HG02943 (cell line): ENCODE measurements at regions not wholly inside any gene's neighbourhood (a gene's known extent, or its start where the extent isn't known, plus 50 kb on each side); places are given as distances from the start of the nearest gene placed in this dataset.
A peak's percentile ranks its signal among the peaks of the same experiment; 100 is the strongest.

Source experiments
- ATAC-seq: cut with Tn5 transposase; IDR thresholded peaks from one replicate; pipeline ENCODE4 v1.9.1; 2021; ENCODE audit warnings: mild to moderate bottlenecking, low read depth, moderate library complexity; ENCODE audit not compliant: unreplicated experiment

DNA sequence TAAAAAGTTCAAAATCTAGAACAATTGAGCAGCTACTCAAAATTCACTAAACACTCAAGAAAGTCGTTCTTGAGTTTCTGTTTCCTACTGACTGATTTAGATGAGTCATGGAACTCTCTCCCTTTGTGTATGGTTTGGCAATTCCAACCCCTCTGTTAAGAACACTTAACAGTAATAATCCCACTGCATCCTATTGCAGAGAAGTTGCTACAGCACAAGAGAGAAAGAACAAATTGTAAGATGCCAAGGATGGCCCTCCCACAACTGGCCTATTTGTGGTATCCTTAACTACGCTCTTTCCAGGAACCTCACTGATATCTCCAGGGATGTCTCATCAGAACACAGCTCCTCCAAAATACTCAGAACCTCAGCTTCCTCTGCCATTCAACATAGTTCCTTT is 701.8 kb upstream of the TENM3 start:
- ATAC-seq: no peak

GRCh38 chr4:181548873-181549575 is 694.2 kb upstream of the TENM3 start:
- no peak for ATAC-seq

DNA sequence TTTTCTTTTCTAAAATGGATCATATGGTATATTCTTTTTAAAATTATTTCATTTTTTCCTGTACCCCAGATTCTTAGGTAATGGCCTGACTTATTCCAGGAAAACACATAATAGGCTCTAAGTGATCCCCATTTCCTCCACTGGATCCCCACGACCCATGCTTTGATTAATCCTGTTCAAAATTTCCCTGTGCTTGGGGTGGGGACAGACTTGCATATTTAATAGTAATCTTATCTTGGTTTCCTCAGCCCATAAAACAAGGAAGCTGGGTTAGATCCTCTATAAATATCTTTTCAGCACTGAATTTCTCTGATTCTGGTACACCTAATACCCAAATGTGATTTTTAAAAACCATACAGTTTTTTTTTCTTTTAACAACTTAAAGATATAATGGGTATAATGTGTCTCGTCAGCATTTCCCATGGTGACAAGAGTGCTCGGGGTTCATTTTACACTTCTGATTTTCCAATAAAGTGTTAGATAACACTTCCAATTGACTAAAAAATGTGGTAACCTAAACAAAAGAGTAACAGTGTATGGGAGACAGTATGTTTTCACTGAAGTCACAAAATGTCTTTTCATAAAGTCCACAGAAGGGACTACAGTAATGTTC is 693.5 kb upstream of the TENM3 start:
- no peak for ATAC-seq

- no peak for ATAC-seq
Measured at GRCh38 chr4:181550381-181550780, 692.8 kb upstream of the TENM3 start.

DNA sequence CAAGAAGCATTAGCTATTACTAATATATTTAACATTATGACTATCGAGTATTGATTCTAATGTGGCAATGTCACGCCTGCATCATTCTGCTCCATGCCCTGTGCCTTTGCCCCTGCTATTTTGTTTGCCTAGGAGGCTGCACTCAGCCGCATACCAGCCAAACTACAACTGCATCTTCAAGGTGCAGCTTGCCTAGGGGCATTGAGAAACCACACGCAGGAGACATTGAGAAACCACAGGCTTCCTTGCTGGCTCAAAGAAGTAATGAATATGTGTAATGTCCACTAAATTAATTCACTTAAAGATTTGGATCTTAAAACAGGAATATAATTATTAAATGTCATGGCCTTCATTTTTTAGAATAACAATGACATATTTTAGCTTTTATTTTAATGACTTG is 683.6 kb upstream of the TENM3 start:
- no peak for ATAC-seq

- ATAC-seq: no peak
Measured at GRCh38 chr4:181562399-181562798, 680.8 kb upstream of the TENM3 start.

- no peak for ATAC-seq
Measured at GRCh38 chr4:181564625-181565024, 678.6 kb upstream of the TENM3 start.

- ATAC-seq: no peak
Measured at GRCh38 chr4:181566490-181566889, 676.7 kb upstream of the TENM3 start.

DNA sequence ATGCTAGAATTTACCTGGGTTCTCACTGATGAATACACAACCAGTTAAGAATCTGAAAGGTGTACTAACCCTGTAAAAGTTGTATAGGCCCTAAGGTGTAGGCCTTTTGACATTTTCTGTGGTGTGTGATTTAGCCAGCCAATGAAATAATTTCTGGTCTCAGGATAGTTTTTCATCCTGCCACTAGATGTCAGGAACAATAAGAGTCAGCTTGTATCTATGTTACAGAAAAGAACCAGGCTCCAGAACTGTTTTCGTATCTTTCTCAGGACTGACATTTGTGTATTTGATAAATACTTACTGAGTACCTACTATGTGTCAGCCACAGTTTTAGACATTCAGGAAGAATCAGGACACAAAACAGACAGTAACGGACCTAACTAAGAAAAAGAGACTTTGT is 673.6 kb upstream of the TENM3 start:
- ATAC-seq: peak; percentile 66

DNA sequence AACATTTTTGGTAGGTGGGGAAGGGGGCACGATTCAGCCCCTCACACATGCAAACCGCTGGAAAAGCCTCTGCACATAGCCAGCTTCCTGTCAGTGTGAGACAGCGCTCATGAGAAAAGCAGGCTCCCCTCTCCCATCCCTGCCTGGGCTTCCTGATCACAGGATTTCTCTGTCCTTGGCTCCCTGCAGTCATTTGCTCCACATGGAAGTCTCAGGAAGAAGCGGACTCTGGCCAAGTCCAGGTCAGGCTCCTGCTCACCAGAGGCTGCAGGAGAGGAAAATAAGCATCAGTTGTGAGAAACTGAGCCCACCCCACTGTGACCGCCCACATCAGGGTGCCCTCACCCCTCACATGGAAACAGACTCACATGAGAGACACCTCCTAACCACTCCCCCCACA is 664.3 kb upstream of the TENM3 start:
- no peak for ATAC-seq

DNA sequence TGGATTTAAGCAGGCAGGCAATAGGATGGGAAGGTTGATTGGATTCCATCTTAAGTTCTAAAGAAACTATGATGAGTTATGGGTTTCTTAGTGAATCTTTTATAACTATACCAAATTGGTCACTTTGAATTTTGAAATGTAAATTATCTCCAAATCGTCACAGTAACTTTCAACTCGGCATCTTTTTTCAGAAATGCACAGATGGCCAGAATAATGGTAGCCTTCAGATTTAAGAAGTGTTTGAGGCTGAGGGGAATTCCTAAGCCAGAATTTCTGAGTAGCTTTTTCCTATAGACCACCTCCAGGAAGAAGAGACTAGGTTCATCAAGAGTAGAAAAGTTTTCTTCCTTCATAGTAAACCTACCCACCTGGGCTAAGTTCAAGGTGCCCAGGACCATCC is 663.7 kb upstream of the TENM3 start:
- no peak for ATAC-seq

- no peak for ATAC-seq
Measured at GRCh38 chr4:181581983-181582382, 661.2 kb upstream of the TENM3 start.

DNA sequence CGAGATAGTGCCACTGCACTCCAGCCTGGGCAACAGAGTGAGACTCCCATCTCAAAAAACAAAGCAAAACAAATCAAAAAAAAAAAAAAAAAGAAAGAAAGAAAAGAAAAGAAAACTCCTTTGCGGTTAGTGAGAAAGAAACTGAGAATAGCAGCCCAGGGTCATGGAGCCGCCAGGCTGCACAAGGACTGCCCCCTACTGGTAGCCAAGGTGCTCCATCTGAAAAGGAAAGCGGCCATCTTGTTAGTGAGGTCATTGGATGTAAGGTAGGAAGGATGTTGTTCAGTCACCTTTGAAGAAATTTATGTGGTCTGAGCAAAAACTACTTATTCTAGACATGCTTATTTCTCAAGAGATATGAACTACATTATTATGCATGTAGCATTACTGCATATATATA is 660.6 kb upstream of the TENM3 start:
- ATAC-seq: no peak

- no peak for ATAC-seq
Measured at GRCh38 chr4:181588733-181589302, 654.4 kb upstream of the TENM3 start.

DNA sequence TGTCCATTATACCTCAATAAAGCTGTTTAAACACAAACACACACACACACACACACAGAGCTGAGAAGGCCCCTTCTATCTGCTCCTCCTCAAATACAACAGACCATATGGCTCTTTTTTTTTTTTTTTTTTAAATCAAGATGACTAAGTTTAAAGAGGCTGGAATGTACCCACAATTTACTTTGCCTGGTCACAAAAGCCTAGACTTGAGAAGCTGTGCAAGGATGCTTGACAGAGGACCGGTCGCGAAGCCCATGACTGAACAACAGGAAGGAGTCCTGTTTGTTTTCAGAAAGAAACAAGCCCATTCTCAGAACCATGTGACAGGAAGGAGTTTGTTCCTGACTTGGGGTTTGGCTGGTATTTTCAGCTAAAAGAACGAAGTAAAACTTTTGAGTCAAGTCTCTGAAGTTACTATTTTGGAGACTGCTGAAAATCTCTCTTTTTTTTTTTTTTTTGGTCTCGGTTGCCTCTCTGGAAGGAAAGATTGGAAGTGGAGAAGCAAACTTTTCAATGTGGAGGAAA is 650.9 kb upstream of the TENM3 start:
- ATAC-seq: no peak

- no peak for ATAC-seq
Measured at GRCh38 chr4:181593703-181594102, 649.5 kb upstream of the TENM3 start.

DNA sequence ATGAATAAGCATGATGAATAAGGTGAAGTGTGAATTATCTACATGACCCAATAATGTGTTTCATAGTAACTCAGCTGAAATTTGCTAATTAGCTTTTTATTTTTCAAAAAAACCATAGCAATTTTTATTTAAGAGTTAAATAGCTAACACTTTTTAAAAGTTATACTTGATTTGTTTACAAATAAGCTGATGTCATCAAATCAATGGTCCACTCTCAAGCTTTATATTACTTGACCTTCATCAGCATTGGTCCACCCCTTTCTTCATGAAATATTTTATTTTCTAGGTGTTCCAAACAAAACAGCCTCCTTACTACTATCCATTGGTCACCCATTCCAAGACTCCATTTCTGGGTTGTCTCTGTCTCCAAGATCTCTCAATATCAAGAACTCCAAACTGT is 649.0 kb upstream of the TENM3 start:
- no peak for ATAC-seq

DNA sequence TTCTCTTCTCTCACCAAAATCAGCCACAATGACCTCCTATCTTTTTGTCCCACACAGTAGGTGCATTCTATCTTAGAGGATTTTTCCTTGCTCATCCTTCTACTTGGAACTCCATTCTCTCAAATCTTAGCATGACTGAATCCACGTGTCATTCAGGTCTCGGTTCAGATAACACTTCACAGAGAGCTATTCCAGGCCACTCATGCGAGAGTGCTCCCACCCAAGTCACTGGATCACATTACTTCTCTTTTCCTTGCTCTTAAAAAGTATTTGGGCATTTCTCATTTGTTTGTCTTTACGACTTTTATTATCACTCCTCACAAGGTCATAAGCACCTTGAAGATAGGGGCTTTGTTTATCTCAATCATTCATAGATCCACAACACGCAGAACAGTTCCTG is 647.5 kb upstream of the TENM3 start:
- no peak for ATAC-seq

DNA sequence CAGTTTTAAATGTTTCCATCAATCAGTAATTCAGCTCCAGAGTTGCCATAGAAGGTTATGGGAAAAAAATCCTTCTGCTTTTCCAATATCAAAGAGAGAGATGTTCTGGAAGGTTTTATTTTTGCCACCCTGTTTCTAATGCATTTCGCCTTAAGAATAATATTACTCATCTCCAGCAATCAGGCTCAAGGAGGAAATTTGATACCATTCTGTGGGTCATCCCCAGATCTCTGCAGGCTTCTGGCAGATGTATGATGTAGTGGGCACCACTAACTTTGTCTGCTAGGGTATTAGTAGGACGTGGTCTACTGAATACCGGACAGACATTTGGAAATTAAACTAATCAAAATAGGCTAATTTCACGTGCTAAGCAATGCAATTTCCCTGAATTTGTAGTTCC is 645.4 kb upstream of the TENM3 start:
- ATAC-seq: no peak

- no peak for ATAC-seq
Measured at GRCh38 chr4:181599134-181599533, 644.1 kb upstream of the TENM3 start.

GRCh38 chr4:181601103-181601502 is 642.1 kb upstream of the TENM3 start:
- no peak for ATAC-seq

GRCh38 chr4:181604546-181604945 is 638.7 kb upstream of the TENM3 start:
- no peak for ATAC-seq
